Endothelial cell of umbilical vein (primary cell): ENCODE measurements at regions not wholly inside any gene's neighbourhood (a gene's known extent, or its start where the extent isn't known, plus 50 kb on each side); places are given as distances from the start of the nearest gene placed in this dataset.

Experiments
- BruUV-seq: library from RNA; stranded (reverse); fragments of 400-500 nt; replicated peaks from 2 replicates; lab custom pipeline; 2021; lab: Mats Ljungman, UMichigan
- CTCF ChIA-PET: fragments of 300-600, 350-600 bp; sonication (Branson Sonifier 250); formaldehyde crosslinking; loops from one replicate; lab custom pipeline; 2021; ENCODE audit warnings: antibody characterized with exemption, inconsistent platforms; lab: Charles Lee
- POLR2A ChIA-PET: fragments of 300-600, 350-600 bp; sonication (Branson Sonifier 250); formaldehyde crosslinking; loops from one replicate; lab custom pipeline; 2021; ENCODE audit warnings: antibody characterized with exemption, inconsistent platforms; lab: Charles Lee
- DNase-seq: peaks from one replicate; pipeline ENCODE4 v3.0.0-alpha.2; 2011; ENCODE audit warnings: low read depth, low spot score
- FAIRE-seq: peaks from 2 replicates; lab custom pipeline; 2011; peaks lifted over from hg19 to GRCh38; lab: Jason Lieb, UNC
- H2AFZ ChIP-seq: 2 replicates; pipeline ENCODE4 v1.6.0; 2012; ENCODE audit warnings: low read depth, low read length, control low read depth, inconsistent platforms
- H3K27ac ChIP-seq: 2 replicates; pipeline ENCODE4 v1.5.1; 2011; ENCODE audit warnings: low read depth, mild to moderate bottlenecking, control low read depth, low read length, moderate library complexity; ENCODE audit not compliant: insufficient read depth
- H3K27me3 ChIP-seq, 2 experiments: 2 replicates each; pipeline versions ENCODE4 v1.6.0 to v1.6.1; 2011; ENCODE audit warnings: low read length in 2 of 2, mixed read lengths in 1 of 2; ENCODE audit not compliant: control insufficient read depth in 2 of 2, insufficient read depth in 2 of 2
- H3K36me3 ChIP-seq, 2 experiments: 2 replicates in 1 of 2; 3 replicates in 1 of 2; pipeline ENCODE4 v1.5.1; 2011; ENCODE audit warnings: low read length in 2 of 2, mild to moderate bottlenecking in 1 of 2, moderate library complexity in 1 of 2; ENCODE audit not compliant: control insufficient read depth in 2 of 2, insufficient read depth in 2 of 2; ENCODE audit errors: extremely low read depth in 1 of 2
- H3K4me1 ChIP-seq: 3 replicates; pipeline ENCODE4 v1.5.1; 2011; ENCODE audit warnings: mild to moderate bottlenecking, low read length; ENCODE audit not compliant: control insufficient read depth, insufficient read depth; ENCODE audit errors: extremely low read depth
- H3K4me2 ChIP-seq: 2 replicates; pipeline ENCODE4 v1.6.1; 2011; ENCODE audit warnings: low read length, control low read depth, mixed read lengths; ENCODE audit not compliant: insufficient read depth
- H3K4me3 ChIP-seq, 3 experiments: fragments of 200-600 bp in 1 of 3; sonication (generic), shearing (Covaris generic) in 1 of 3; replicated peaks in 1 of 3; 2 replicates each; pipeline ENCODE4 v1.5.1; 2011 to 2016; ENCODE audit warnings: control low read depth in 3 of 3, low read length in 3 of 3, mild to moderate bottlenecking in 2 of 3, inconsistent platforms in 1 of 3, low read depth in 1 of 3, moderate library complexity in 1 of 3; ENCODE audit not compliant: insufficient read depth in 1 of 3
- H3K79me2 ChIP-seq: 2 replicates; pipeline ENCODE4 v1.6.0; 2012; ENCODE audit warnings: low read length, inconsistent platforms; ENCODE audit not compliant: control insufficient read depth, insufficient read depth
- H3K9ac ChIP-seq: replicated peaks from 2 replicates; pipeline ENCODE3; 2011; ENCODE audit warnings: low read length, control low read depth; ENCODE audit not compliant: insufficient read depth; ENCODE audit errors: extremely low read depth
- H3K9me1 ChIP-seq: replicated peaks from 3 replicates; pipeline ENCODE4 v1.6.0; 2011; ENCODE audit warnings: mild to moderate bottlenecking, low read length; ENCODE audit not compliant: control insufficient read depth, insufficient read depth; ENCODE audit errors: extremely low read depth
- H3K9me3 ChIP-seq: replicated peaks from 2 replicates; pipeline ENCODE4 v1.5.1; 2012; ENCODE audit warnings: low read length, inconsistent platforms; ENCODE audit not compliant: control insufficient read depth, insufficient read depth
- H4K20me1 ChIP-seq: replicated peaks from 2 replicates; pipeline ENCODE3; 2011; ENCODE audit warnings: mild to moderate bottlenecking, low read length; ENCODE audit not compliant: control insufficient read depth, insufficient read depth; ENCODE audit errors: extremely low read depth
- EZH2 ChIP-seq: IDR thresholded peaks from 2 replicates; pipeline ENCODE4 v1.6.1; 2012; ENCODE audit warnings: borderline replicate concordance, low read depth, mild to moderate bottlenecking, moderate library complexity, low read length, inconsistent platforms; ENCODE audit not compliant: severe bottlenecking
- FOS ChIP-seq: IDR thresholded peaks from 2 replicates; pipeline ENCODE4 v1.6.1; 2011; ENCODE audit warnings: mild to moderate bottlenecking, low read length, moderate library complexity, borderline replicate concordance; ENCODE audit not compliant: insufficient read depth
- GATA2 ChIP-seq: IDR thresholded peaks from 2 replicates; pipeline ENCODE4 v1.7.0; 2011; ENCODE audit warnings: low read depth, mild to moderate bottlenecking, moderate library complexity, mixed read lengths, low read length; ENCODE audit not compliant: insufficient read length, insufficient read depth
- JUN ChIP-seq: IDR thresholded peaks from 2 replicates; pipeline ENCODE4 v1.6.1; 2011; ENCODE audit warnings: borderline replicate concordance, low read depth; ENCODE audit not compliant: insufficient read length, insufficient read depth
- MYC ChIP-seq: IDR thresholded peaks from one replicate; pipeline ENCODE4 v1.6.1; 2011; ENCODE audit warnings: mild to moderate bottlenecking, low read depth, low read length
- POLR2A ChIP-seq: IDR thresholded peaks from 2 replicates; pipeline ENCODE4 v1.6.1; 2012; ENCODE audit warnings: low read depth, mild to moderate bottlenecking, control low read depth, low read length
- POLR2AphosphoS5 ChIP-seq: IDR thresholded peaks from 2 replicates; pipeline ENCODE4 v1.6.1; 2012; ENCODE audit warnings: low read depth, mild to moderate bottlenecking, control low read depth, low read length, moderate library complexity; ENCODE audit not compliant: insufficient read depth
- dilution Hi-C: fragments of 300-500 bp; cut with MboI; formaldehyde crosslinking; loops from one replicate; pipeline ENCODE4 v1.15.0; 2019; ENCODE audit warnings: low sequenced_read_pairs; ENCODE audit not compliant: extremely low pct_ligation_motif_present
- intact Hi-C: fragments of 100-400 bp; cut with micrococcal nuclease; formaldehyde crosslinking; loops from one replicate; pipeline ENCODE4 v1.10.0; 2022
- TF ChIP-seq, protein P1 (sequence below): IDR thresholded peaks from 2 replicates; pipeline ENCODE4 v1.6.1; 2011; ENCODE audit not compliant: insufficient read depth, insufficient read length
- TF ChIP-seq, protein P2 (sequence below), 2 donors: IDR thresholded peaks; 1 replicate in 1 of 2; 2 replicates in 1 of 2; pipeline ENCODE4 v1.5.1; 2011; ENCODE audit warnings: low read length in 2 of 2, mild to moderate bottlenecking in 2 of 2, moderate library complexity in 2 of 2, control low read depth in 1 of 2, inconsistent platforms in 1 of 2, low read depth in 1 of 2; ENCODE audit not compliant: insufficient read depth in 1 of 2; ENCODE audit errors: extremely low read depth in 1 of 2

DNA sequence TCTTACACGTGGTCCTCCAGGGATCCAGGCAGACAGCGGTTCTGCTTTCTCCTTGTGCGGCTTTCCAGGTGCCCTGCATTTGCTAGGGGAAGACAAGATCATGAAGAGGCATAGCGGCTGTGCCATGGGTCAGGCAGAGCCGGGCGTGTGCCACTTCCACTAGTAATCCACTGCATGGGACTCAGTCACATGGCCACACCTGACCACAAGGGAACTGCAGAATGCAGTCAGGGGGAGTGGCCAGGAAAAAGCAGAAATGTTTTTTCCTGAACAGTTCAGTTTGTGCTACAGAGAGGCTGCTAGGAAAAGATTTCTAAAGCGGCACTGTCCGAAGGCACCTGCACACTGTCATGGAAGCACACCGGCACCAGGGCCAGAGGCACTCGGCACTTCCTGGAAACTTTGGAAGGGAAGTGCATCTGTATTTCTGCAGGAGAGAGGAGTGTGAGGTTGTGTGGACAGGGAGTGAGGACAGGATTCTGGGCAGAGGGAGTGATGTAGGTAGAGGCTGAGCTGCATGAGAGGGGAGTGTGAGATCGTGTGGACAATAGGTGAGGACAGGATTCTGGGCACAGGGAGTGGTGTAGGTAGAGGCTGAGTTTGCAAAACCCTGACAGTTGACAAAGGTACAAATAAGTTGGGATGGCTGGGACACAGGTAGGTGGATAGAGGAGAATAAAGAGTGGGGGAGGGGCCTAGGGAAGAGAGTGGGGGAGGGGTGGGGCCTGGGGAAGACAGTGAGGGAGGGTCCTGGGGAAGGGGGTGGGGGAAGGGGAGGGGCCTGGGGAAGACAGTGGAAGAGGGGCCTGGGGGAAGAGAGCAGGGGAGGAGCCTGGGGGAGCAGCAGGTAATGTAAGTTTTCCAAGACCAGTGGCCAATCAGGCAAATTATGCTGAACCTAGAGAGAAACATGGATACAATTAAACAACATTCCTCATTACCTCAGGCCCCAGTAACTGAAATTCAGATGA lies 1436.3 kb downstream of the TBC1D22A start:
- dilution Hi-C loops = no loop called here
- Histone ChIP-seq H2AFZ (no peak overlapping the region), H3K4me1 (no peaks in the 10 kb centered on the region), H3K9me1 (no peaks in the 10 kb centered on the region), H3K27ac (no peak overlapping the region), H4K20me1 (no peaks in the 10 kb centered on the region), H3K27me3 (no peaks in the 10 kb centered on the region), H3K9me3 (peaks cover 7% of the 10 kb centered on the region), H3K36me3 (no peaks in the 10 kb centered on the region), H3K4me2 (no peak overlapping the region), H3K9ac (no peak overlapping the region), H3K79me2 (no peaks in the 10 kb centered on the region), H3K4me3 (no peak overlapping the region)
- DNase-seq (no peak), FAIRE-seq (no peak)
- ChIA-PET POLR2A (no interaction called here), CTCF (no interaction called here)
- intact Hi-C loops = no loop called here
- BruUV-seq = no TSS peak
- TF ChIP-seq, protein P1, sequence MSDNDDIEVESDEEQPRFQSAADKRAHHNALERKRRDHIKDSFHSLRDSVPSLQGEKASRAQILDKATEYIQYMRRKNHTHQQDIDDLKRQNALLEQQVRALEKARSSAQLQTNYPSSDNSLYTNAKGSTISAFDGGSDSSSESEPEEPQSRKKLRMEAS = no peak
- TF ChIP-seq POLR2A (no peak), JUN (no peak), POLR2AphosphoS5 (no peak), GATA2 (no peak), EZH2 (no peak), FOS (no peak), MYC (no peak)
- TF ChIP-seq, protein P2, sequence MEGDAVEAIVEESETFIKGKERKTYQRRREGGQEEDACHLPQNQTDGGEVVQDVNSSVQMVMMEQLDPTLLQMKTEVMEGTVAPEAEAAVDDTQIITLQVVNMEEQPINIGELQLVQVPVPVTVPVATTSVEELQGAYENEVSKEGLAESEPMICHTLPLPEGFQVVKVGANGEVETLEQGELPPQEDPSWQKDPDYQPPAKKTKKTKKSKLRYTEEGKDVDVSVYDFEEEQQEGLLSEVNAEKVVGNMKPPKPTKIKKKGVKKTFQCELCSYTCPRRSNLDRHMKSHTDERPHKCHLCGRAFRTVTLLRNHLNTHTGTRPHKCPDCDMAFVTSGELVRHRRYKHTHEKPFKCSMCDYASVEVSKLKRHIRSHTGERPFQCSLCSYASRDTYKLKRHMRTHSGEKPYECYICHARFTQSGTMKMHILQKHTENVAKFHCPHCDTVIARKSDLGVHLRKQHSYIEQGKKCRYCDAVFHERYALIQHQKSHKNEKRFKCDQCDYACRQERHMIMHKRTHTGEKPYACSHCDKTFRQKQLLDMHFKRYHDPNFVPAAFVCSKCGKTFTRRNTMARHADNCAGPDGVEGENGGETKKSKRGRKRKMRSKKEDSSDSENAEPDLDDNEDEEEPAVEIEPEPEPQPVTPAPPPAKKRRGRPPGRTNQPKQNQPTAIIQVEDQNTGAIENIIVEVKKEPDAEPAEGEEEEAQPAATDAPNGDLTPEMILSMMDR (IDR thresholded peaks at IDR 0.05; ENCODE audit: extremely low read depth in 1 of 2, insufficient read depth in 1 of 2, low read depth in 1 of 2, low read length in 2 of 2) = no peak
